WTC11 (cell line): ENCODE measurements at regions not wholly inside any gene's neighbourhood (a gene's known extent, or its start where the extent isn't known, plus 50 kb on each side); places are given as distances from the start of the nearest gene placed in this dataset.

ENCODE experiments used
- CTCF ChIP-seq: fragments of 200-600 bp; IDR thresholded peaks from 2 replicates; pipeline ENCODE4 v1.8.0; 2022; ENCODE audit warnings: antibody characterized with exemption
- ESRRA ChIP-seq: sonication (generic); formaldehyde crosslinking; IDR thresholded peaks from 2 replicates; pipeline ENCODE4 v1.8.1; 2022; ENCODE audit warnings: mild to moderate bottlenecking, missing genetic modification reagents, borderline replicate concordance
- FOXJ3 ChIP-seq: sonication (generic); formaldehyde crosslinking; IDR thresholded peaks from 2 replicates; pipeline ENCODE4 v1.9.0; 2021; ENCODE audit warnings: missing genetic modification reagents, mild to moderate bottlenecking, borderline replicate concordance
- NFYB ChIP-seq: sonication (generic); formaldehyde crosslinking; conservative IDR thresholded peaks from 2 replicates; pipeline ENCODE4 v1.8.0; 2022; ENCODE audit warnings: low read depth, missing genetic modification reagents

GRCh38 chr2:145563741-145564615, 1044.1 kb upstream of the ZEB2 start:
- TF ChIP-seq FOXJ3 (CRISPR knock-in tag): no peak
- no peak for TF ChIP-seq CTCF
- TF ChIP-seq NFYB (CRISPR knock-in tag): no peak
- no peak for TF ChIP-seq ESRRA (CRISPR knock-in tag)
